Stomach (tissue), 4 donors: ENCODE measurements at regions not wholly inside any gene's neighbourhood (a gene's known extent, or its start where the extent isn't known, plus 50 kb on each side); places are given as distances from the start of the nearest gene placed in this dataset.

Experiments used
- POLR2A ChIP-seq, 4 donors: fragments of 450-650 bp; IDR thresholded peaks; one replicate each; pipeline ENCODE4 v1.6.1; 2016; ENCODE audit warnings: antibody characterized with exemption in 4 of 4, control low read depth in 2 of 4, mild to moderate bottlenecking in 1 of 4, moderate library complexity in 1 of 4
- POLR2AphosphoS5 ChIP-seq, 3 donors: sonication (generic); formaldehyde crosslinking; IDR thresholded peaks; one replicate each; pipeline ENCODE4 v1.6.1; 2016; ENCODE audit warnings: antibody characterized with exemption in 3 of 3

DNA sequence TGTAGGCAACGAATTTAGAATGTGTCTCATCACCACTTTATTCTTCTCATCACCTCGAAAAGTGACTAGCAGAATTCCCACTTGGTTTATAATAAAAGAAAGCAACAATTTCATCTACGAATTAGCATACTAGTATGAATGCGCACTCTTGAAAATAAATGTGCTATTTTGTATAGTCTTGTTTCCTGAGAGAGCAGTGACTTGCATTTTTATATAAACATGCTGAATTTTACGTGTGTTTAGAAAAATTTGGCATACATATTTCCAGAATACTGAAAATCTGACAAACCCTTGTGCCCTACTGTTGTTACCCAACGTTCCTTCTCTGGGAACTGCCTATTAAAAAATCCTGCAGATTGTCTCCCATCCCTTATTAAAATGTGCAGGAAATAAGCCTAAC is 786.8 kb downstream of the TSN start:
- no peak for TF ChIP-seq POLR2AphosphoS5 (IDR thresholded peaks at IDR 0.05)
- no peak for TF ChIP-seq POLR2A (IDR thresholded peaks at IDR 0.05)
